ENCODE measurements at regions not wholly inside any gene's neighbourhood (a gene's known extent, or its start where the extent isn't known, plus 50 kb on each side); places are given as distances from the start of the nearest gene placed in this dataset.

DNA sequence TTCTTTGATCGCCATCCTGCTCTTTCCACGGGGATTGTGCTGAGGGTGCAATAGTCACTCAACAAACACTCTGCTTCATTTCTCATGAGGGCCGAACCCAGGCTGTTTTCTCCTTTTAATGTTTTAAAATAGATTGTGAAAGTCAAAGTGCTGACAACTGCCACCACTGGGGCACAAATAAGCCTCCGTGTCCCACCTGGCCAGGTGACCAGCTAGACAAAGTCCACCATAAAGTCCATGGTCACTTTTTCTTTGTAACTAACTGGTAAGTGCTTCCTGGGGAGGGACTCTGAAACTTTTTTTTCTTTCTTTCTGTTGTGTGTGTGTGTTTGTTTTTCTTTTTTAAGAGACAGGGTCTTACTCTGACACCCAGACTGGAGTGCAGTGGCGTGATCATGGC, 219.8 kb downstream of the LY86 start (continued):
- TF ChIP-seq ZNF19 (tag by site-specific recombination; IDR thresholded peaks at IDR 0.05; ENCODE audit: low read depth) (no peak), GLIS1 (tag by site-specific recombination; IDR thresholded peaks at IDR 0.05) (no peak), ZNF768 (tag by site-specific recombination; IDR thresholded peaks at IDR 0.05) (no peak), ZNF324 (tag by site-specific recombination; IDR thresholded peaks at IDR 0.05) (no peak)

DNA sequence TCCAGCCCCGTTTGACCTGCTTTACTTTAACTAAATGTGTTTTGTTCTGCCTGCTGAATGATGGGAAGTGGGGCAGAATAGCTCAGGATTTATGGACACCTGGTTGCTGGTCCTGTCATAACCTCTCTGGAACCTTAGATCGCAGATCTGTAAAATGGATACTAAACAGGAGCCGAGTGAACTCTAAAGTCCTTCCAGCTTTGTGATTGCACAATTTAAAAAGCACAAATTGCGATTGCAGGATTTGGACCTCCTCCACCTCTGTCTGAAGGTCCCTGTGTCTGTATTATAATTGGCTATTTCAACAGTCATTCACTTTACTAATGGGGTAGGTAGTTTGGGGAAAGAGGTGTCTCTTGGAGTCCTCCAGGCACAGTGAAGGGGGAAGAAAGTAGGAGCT, 220.4 kb downstream of the LY86 start:
- POLR2A ChIA-PET = no interaction called here
- CTCF ChIA-PET = no interaction called here

DNA sequence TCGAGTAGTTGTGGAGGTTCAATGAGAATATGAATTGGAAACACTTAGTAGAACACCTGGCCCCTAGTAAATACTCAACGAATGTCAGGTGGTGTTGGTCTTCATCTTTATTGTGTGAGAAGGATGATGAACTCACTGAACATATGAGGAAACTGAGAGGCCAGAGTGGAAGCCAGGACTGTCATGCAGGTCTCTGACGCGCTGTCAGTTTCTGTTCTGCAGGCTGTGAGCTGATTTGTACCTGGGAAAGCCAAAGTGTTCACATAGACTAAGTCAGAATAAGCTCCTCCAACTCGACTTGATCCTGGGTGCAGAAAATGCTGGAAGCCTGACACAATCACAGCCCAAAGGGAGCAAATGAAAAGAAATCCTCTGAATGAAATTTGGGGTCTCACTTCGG, 222.2 kb downstream of the LY86 start:
- Histone ChIP-seq H3K9me3 (ENCODE audit: control insufficient read depth, insufficient read depth, low read depth, low read length) (no peaks in the 10 kb centered on the region), H3K36me3 (ENCODE audit: control insufficient read depth in 2 of 2, insufficient read depth in 1 of 2, low read length in 2 of 2) (no peaks in the 10 kb centered on the region), H3K27ac (ENCODE audit: extremely low read depth, low read depth, low read length) (no peak overlapping the region), H3K4me3 (ENCODE audit: low read depth, low read length) (no peak overlapping the region; the same call in 1 of the 2 replicates), H3K4me1 (ENCODE audit: control insufficient read depth, insufficient read depth, low read length) (no peaks in the 10 kb centered on the region; the same call in 1 of the 2 replicates)
- TF ChIP-seq, protein P1, sequence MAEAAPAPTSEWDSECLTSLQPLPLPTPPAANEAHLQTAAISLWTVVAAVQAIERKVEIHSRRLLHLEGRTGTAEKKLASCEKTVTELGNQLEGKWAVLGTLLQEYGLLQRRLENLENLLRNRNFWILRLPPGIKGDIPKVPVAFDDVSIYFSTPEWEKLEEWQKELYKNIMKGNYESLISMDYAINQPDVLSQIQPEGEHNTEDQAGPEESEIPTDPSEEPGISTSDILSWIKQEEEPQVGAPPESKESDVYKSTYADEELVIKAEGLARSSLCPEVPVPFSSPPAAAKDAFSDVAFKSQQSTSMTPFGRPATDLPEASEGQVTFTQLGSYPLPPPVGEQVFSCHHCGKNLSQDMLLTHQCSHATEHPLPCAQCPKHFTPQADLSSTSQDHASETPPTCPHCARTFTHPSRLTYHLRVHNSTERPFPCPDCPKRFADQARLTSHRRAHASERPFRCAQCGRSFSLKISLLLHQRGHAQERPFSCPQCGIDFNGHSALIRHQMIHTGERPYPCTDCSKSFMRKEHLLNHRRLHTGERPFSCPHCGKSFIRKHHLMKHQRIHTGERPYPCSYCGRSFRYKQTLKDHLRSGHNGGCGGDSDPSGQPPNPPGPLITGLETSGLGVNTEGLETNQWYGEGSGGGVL (tag by site-specific recombination; IDR thresholded peaks at IDR 0.05) = no peak
- TF ChIP-seq, protein P2, sequence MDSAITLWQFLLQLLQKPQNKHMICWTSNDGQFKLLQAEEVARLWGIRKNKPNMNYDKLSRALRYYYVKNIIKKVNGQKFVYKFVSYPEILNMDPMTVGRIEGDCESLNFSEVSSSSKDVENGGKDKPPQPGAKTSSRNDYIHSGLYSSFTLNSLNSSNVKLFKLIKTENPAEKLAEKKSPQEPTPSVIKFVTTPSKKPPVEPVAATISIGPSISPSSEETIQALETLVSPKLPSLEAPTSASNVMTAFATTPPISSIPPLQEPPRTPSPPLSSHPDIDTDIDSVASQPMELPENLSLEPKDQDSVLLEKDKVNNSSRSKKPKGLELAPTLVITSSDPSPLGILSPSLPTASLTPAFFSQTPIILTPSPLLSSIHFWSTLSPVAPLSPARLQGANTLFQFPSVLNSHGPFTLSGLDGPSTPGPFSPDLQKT (IDR thresholded peaks at IDR 0.05; ENCODE audit: borderline replicate concordance, low read depth, low read length) = no peak
- TF ChIP-seq YY1 (tag by site-specific recombination; IDR thresholded peaks at IDR 0.05) (no peak), ZNF341 (tag by site-specific recombination; IDR thresholded peaks at IDR 0.05; ENCODE audit: low read depth) (no peak), ZNF311 (tag by site-specific recombination; IDR thresholded peaks at IDR 0.05; ENCODE audit: borderline replicate concordance) (no peak), OVOL3 (tag by site-specific recombination; IDR thresholded peaks at IDR 0.05) (no peak)
- TF ChIP-seq, protein P3, sequence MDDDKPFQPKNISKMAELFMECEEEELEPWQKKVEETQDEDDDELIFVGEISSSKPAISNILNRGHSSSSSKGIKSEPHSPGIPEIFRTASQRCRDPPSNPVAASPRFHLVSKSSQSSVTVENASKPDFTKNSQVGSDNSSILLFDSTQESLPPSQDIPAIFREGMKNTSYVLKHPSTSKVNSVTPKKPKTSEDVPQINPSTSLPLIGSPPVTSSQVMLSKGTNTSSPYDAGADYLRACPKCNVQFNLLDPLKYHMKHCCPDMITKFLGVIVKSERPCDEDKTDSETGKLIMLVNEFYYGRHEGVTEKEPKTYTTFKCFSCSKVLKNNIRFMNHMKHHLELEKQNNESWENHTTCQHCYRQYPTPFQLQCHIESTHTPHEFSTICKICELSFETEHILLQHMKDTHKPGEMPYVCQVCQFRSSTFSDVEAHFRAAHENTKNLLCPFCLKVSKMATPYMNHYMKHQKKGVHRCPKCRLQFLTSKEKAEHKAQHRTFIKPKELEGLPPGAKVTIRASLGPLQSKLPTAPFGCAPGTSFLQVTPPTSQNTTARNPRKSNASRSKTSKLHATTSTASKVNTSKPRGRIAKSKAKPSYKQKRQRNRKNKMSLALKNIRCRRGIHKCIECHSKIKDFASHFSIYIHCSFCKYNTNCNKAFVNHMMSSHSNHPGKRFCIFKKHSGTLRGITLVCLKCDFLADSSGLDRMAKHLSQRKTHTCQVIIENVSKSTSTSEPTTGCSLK (tag by site-specific recombination; IDR thresholded peaks at IDR 0.05) = no peak
- ChIA-PET CTCF (no interaction called here), POLR2A (interaction anchor here (0.5 kb wide), 1 partner anchor 207 kb away, joined by 4 read pairs; no protein-coding TSS in a partner anchor)

More for the DNA sequence above, 220.4 kb downstream of the LY86 start:
- Histone ChIP-seq H3K36me3 (ENCODE audit: control insufficient read depth in 2 of 2, insufficient read depth in 1 of 2, low read length in 2 of 2) (no peaks in the 10 kb centered on the region), H3K9me3 (ENCODE audit: control insufficient read depth, insufficient read depth, low read depth, low read length) (no peaks in the 10 kb centered on the region), H3K27ac (ENCODE audit: extremely low read depth, low read depth, low read length) (no peak overlapping the region), H3K4me3 (ENCODE audit: low read depth, low read length) (no peak overlapping the region), H3K4me1 (ENCODE audit: control insufficient read depth, insufficient read depth, low read length) (no peaks in the 10 kb centered on the region; the same call in 1 of the 2 replicates)
- TF ChIP-seq, protein P4, sequence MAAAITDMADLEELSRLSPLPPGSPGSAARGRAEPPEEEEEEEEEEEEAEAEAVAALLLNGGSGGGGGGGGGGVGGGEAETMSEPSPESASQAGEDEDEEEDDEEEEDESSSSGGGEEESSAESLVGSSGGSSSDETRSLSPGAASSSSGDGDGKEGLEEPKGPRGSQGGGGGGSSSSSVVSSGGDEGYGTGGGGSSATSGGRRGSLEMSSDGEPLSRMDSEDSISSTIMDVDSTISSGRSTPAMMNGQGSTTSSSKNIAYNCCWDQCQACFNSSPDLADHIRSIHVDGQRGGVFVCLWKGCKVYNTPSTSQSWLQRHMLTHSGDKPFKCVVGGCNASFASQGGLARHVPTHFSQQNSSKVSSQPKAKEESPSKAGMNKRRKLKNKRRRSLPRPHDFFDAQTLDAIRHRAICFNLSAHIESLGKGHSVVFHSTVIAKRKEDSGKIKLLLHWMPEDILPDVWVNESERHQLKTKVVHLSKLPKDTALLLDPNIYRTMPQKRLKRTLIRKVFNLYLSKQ (tag by site-specific recombination; IDR thresholded peaks at IDR 0.05; ENCODE audit: borderline replicate concordance) = no peak

All from HEK293 (cell line).